Right atrium auricular region (tissue), 2 donors: ENCODE measurements at regions not wholly inside any gene's neighbourhood (a gene's known extent, or its start where the extent isn't known, plus 50 kb on each side); places are given as distances from the start of the nearest gene placed in this dataset.

Experiments used
- DNase-seq: peaks from one replicate; pipeline ENCODE4 v3.0.0-alpha.2; 2019; ENCODE audit warnings: low spot score
- H3K27ac ChIP-seq, 2 donors: fragments of 200-600 bp; sonication (generic); 1 replicate in 1 of 2; 2 replicates in 1 of 2; pipeline ENCODE4 v1.5.1; 2016 to 2019
- H3K27me3 ChIP-seq, 2 donors: fragments of 200-600 bp; sonication (generic); one replicate each; pipeline versions ENCODE4 v1.5.1 to v1.6.0; 2017 to 2019
- H3K36me3 ChIP-seq: fragments of 200-600 bp; sonication (generic); one replicate; pipeline ENCODE4 v1.5.1; 2016
- H3K4me1 ChIP-seq, 2 donors: fragments of 200-600 bp; sonication (generic); one replicate each; pipeline versions ENCODE4 v1.5.1 to v1.6.0; 2017 to 2019
- H3K4me3 ChIP-seq, 2 donors: fragments of 200-600 bp; sonication (generic); 1 replicate in 1 of 2; 2 replicates in 1 of 2; pipeline ENCODE4 v1.5.1; 2017 to 2019; ENCODE audit warnings: mild to moderate bottlenecking in 1 of 2, moderate library complexity in 1 of 2
- H3K9me3 ChIP-seq, 2 donors: fragments of 200-600 bp; sonication (generic); one replicate each; pipeline ENCODE4 v1.5.1; 2019
- TF ChIP-seq, protein P1 (sequence below), 2 donors: fragments of 200-600 bp; sonication (generic); IDR thresholded peaks; one replicate each; pipeline ENCODE4 v1.5.1; 2019; ENCODE audit warnings: antibody characterized with exemption in 2 of 2

DNA sequence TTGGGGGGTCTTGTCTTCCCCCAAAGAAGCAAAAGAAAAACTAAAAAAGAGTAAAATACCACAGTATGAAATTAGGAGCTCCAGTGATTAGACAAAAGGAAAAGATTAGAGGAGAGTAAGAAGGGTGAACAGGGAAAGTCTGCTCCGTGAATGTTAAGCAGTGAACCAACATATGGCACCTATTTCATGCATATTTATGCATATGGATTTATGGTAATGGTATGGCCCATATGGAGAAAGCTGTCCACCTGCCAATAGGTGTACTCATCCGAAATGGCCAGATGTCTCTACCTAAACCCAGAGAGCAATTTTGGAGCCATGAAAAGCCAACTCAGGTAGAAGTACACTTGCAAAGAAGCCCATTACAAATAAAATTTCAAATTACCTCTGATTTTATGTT lies 404.0 kb upstream of the RAB6C start:
- no peak overlapping the region for H3K27ac ChIP-seq
- no peak for DNase-seq
- no peak overlapping the region for H3K4me3 ChIP-seq
- H3K27me3 ChIP-seq = no peaks in the 10 kb centered on the region
- no peaks in the 10 kb centered on the region for H3K4me1 ChIP-seq
- H3K36me3 ChIP-seq = no peaks in the 10 kb centered on the region
- TF ChIP-seq, protein P1, sequence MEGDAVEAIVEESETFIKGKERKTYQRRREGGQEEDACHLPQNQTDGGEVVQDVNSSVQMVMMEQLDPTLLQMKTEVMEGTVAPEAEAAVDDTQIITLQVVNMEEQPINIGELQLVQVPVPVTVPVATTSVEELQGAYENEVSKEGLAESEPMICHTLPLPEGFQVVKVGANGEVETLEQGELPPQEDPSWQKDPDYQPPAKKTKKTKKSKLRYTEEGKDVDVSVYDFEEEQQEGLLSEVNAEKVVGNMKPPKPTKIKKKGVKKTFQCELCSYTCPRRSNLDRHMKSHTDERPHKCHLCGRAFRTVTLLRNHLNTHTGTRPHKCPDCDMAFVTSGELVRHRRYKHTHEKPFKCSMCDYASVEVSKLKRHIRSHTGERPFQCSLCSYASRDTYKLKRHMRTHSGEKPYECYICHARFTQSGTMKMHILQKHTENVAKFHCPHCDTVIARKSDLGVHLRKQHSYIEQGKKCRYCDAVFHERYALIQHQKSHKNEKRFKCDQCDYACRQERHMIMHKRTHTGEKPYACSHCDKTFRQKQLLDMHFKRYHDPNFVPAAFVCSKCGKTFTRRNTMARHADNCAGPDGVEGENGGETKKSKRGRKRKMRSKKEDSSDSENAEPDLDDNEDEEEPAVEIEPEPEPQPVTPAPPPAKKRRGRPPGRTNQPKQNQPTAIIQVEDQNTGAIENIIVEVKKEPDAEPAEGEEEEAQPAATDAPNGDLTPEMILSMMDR (IDR thresholded peaks at IDR 0.05) = no peak
- peaks cover 0 to 13% of the 10 kb centered on the region in 2 donors for H3K9me3 ChIP-seq

DNA sequence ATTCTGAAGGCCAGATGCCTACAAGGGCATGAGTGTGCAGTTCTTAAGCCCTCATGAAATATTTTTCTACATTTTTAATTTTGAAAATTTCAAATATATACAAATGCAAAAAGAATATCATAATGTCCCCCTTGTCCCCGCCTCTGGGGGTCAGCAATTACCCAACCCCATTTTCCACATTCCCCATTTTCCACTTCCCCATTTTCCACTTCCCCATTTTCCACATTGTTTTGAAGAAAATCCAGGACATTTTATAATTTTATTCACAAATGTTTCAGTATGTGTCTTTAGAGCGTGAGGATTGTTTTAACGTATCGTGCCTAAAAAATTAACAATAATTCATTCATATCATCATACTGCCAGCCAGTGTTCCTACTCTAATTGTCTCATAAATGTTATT lies 403.6 kb upstream of the RAB6C start:
- H3K9me3 ChIP-seq = peaks cover 0 to 8% of the 10 kb centered on the region in 2 donors
- no peak for DNase-seq
- TF ChIP-seq, protein P1 (IDR thresholded peaks at IDR 0.05) = no peak

DNA sequence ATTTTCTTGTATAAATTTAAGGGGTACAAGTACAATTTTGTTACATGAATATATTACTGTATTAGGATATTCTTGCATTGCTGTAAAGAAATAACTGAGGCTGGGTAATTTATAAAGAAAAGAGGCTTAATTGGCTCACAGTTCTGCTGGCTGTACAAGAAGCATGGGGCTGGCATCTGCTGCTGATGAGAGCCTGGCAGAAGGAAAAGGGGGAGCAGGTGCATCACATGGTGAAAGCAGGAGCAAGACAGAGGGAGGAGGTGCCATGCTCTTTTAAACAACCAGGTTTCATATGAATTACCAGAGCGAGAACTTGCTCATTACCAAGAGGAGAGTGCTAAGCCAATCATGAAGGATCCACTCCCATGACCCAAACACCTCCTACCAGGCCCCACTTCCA lies 399.5 kb upstream of the RAB6C start:
- H3K27me3 ChIP-seq = no peaks in the 10 kb centered on the region
- H3K36me3 ChIP-seq = no peaks in the 10 kb centered on the region
- H3K9me3 ChIP-seq = no peaks in the 10 kb centered on the region
- no peak for DNase-seq
- no peak overlapping the region for H3K27ac ChIP-seq
- TF ChIP-seq, protein P1 (IDR thresholded peaks at IDR 0.05) = no peak
- H3K4me1 ChIP-seq = no peaks in the 10 kb centered on the region
- no peak overlapping the region for H3K4me3 ChIP-seq

More for the DNA sequence above, 403.6 kb upstream of the RAB6C start:
- Histone ChIP-seq H3K27me3 (no peaks in the 10 kb centered on the region), H3K36me3 (no peaks in the 10 kb centered on the region), H3K27ac (no peak overlapping the region), H3K4me3 (no peak overlapping the region), H3K4me1 (no peaks in the 10 kb centered on the region)

DNA sequence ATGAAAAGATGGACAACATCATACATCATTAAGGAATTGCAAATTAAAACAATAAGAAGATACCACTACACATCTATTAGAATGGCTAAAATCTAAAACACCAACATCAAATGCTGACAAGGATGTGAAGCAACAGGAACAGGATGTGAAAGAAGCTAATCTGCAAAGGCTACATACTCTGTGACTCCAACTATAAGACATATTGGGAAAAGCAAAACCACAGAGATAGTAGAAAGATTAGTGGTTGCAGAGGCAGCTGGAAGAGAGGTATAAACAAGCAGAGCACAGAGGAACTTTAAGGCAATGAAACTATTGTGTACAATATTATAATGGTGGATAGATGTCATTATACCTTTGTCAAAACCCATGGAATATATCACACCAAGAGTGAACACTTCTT lies 393.7 kb upstream of the RAB6C start:
- H3K4me1 ChIP-seq = no peaks in the 10 kb centered on the region
- no peak for DNase-seq
- TF ChIP-seq, protein P1 (IDR thresholded peaks at IDR 0.05) = no peak
- H3K9me3 ChIP-seq = no peaks in the 10 kb centered on the region
- H3K36me3 ChIP-seq = no peaks in the 10 kb centered on the region
- no peaks in the 10 kb centered on the region for H3K27me3 ChIP-seq
- no peak overlapping the region for H3K27ac ChIP-seq
- H3K4me3 ChIP-seq = no peak overlapping the region

DNA sequence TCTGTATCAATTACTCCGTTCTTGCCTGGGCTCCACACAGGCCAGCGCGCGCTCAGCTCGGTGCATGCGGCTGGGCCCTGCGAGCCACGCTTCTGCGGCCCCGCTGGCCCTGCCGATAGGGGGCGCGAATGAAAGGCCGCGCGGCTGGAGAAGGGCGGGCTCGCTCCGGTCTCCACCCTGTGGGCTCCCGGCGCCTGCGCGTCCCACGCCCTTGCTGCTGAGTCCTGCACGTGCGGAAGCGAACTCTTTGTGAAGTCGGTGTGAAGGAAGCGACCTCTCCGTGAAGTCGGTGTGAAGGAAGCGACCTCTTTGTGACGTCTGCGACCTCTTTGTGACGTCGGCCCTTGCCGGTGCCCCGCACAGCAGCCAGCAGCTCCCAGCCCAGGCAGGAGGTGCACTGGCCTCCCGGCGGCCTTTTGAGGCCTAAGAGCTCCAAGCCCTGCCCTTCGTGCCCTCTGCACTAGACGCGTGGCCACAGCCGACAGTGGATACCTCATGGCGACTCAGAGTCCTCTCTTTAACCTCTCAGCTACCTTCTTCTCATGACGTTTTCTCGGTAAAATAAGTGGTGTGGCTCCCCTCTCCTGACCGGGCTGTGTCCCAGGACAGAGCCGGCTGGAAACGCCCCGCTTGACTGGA lies 391.9 kb upstream of the RAB6C start:
- TF ChIP-seq, protein P1 (IDR thresholded peaks at IDR 0.05) = no peak
- H3K27ac ChIP-seq = no peak overlapping the region

DNA sequence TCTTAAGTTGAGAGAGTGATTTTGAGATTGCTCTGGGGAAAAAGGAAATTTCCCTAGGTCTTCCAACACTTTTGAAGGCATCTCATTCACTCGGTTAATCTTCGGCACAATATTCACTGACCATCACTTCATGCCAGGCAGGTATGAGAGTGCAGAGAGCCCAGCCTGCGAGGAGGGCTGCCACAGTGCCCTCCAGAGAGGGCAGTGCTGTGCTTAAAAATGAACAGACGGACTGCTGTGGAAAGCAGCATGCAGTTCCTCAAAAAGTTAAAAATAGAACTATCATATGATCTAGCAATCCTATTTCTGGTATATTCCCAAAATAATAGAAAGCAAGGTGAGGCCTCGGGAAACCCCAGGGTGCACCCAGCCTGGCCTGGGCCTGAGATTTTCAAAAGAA lies 374.9 kb upstream of the RAB6C start:
- Histone ChIP-seq H3K4me3 (no peak overlapping the region), H3K27ac (no peak overlapping the region), H3K9me3 (peaks cover 0 to 8% of the 10 kb centered on the region in 2 donors), H3K4me1 (no peaks in the 10 kb centered on the region), H3K36me3 (no peaks in the 10 kb centered on the region), H3K27me3 (no peaks in the 10 kb centered on the region)
- DNase-seq = no peak
- TF ChIP-seq, protein P1 (IDR thresholded peaks at IDR 0.05) = no peak

More for the DNA sequence above, 391.9 kb upstream of the RAB6C start:
- H3K9me3 ChIP-seq = no peaks in the 10 kb centered on the region
- no peaks in the 10 kb centered on the region for H3K36me3 ChIP-seq
- no peak overlapping the region for H3K4me3 ChIP-seq
- no peaks in the 10 kb centered on the region for H3K27me3 ChIP-seq
- DNase-seq = no peak
- no peaks in the 10 kb centered on the region for H3K4me1 ChIP-seq
